Lower lobe of right lung (tissue), 2 donors: ENCODE measurements at regions not wholly inside any gene's neighbourhood (a gene's known extent, or its start where the extent isn't known, plus 50 kb on each side); places are given as distances from the start of the nearest gene placed in this dataset.

Experiments
- ATAC-seq, 2 donors: fragments of 200-7000 bp; cut with Tn5 transposase; one replicate each; pipeline ENCODE4 v1.9.1; 2020 to 2022; ENCODE audit warnings: mild to moderate bottlenecking in 2 of 2, moderate library complexity in 2 of 2
- DNase-seq: peaks from one replicate; pipeline ENCODE4 v3.0.0-alpha.2; 2020
- H3K27ac ChIP-seq: fragments of 200-600 bp; one replicate; pipeline ENCODE4 v1.8.0; 2022
- H3K27me3 ChIP-seq: fragments of 200-600 bp; one replicate; pipeline ENCODE4 v1.8.0; 2022; ENCODE audit warnings: low read depth
- H3K36me3 ChIP-seq: fragments of 200-600 bp; one replicate; pipeline ENCODE4 v1.8.0; 2022; ENCODE audit warnings: mild to moderate bottlenecking
- H3K4me1 ChIP-seq: fragments of 200-600 bp; one replicate; pipeline ENCODE4 v1.8.0; 2022
- H3K4me3 ChIP-seq: fragments of 200-600 bp; one replicate; pipeline ENCODE4 v1.8.0; 2022; ENCODE audit warnings: mild to moderate bottlenecking
- H3K9me3 ChIP-seq: fragments of 200-600 bp; one replicate; pipeline ENCODE4 v1.8.0; 2022
- intact Hi-C: fragments of 100-400 bp; cut with DNase I; formaldehyde crosslinking; loops from one replicate; pipeline ENCODE4 v1.11.0; 2022
- TF ChIP-seq, protein P1 (sequence below): fragments of 200-600 bp; IDR thresholded peaks from one replicate; pipeline ENCODE4 v1.8.0; 2022; ENCODE audit warnings: antibody characterized with exemption, mild to moderate bottlenecking
- donor health status: DM: no; HTN: yes; CAD: no; lungs with severe emphysema.

DNA sequence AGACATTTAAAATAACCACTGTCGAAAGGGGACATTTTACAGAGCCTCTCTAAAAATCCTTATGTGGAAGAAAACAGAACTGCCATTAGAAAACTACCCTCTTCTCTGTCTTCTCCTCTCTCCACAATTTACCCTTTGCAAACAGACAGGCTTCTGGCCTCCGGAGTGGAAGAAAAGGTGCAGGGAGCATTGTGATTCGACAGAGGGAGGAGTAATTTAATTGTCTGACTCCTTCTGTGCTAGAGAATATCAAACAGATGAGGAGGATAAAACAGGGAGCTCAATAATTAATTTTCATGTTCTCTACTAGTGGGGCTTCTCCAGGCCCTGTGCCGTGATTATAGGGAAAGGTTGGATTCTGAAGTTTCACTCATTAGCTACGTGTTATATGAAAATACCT, 615.5 kb upstream of the MKI67 start:
- Histone ChIP-seq H3K36me3 (no peaks in the 10 kb centered on the region), H3K27me3 (peaks cover 24% of the 10 kb centered on the region), H3K9me3 (no peaks in the 10 kb centered on the region), H3K27ac (no peak overlapping the region), H3K4me3 (no peak overlapping the region), H3K4me1 (no peaks in the 10 kb centered on the region)
- TF ChIP-seq, protein P1, sequence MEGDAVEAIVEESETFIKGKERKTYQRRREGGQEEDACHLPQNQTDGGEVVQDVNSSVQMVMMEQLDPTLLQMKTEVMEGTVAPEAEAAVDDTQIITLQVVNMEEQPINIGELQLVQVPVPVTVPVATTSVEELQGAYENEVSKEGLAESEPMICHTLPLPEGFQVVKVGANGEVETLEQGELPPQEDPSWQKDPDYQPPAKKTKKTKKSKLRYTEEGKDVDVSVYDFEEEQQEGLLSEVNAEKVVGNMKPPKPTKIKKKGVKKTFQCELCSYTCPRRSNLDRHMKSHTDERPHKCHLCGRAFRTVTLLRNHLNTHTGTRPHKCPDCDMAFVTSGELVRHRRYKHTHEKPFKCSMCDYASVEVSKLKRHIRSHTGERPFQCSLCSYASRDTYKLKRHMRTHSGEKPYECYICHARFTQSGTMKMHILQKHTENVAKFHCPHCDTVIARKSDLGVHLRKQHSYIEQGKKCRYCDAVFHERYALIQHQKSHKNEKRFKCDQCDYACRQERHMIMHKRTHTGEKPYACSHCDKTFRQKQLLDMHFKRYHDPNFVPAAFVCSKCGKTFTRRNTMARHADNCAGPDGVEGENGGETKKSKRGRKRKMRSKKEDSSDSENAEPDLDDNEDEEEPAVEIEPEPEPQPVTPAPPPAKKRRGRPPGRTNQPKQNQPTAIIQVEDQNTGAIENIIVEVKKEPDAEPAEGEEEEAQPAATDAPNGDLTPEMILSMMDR: no peak
- DNase-seq (no peak), ATAC-seq (no peak)
- intact Hi-C loops: no loop called here

DNA sequence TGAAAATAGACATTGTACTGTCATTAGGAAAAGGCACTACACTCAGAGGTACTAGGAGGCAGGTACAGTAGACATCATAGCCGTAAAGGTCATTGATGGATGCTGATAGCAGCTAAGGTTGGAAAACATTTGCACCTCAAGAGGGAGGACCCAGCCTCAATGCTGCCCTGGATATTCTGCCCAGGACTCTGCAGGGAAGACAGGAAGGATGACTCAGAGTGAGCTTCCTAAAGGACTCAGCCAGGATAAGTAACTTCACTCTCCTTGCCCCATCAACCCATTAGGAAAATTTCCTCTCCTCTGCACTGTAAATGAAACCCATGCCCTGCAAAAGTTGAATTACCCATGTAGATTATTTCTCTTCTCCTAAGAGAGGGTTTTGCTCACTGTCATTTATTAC, 617.9 kb upstream of the MKI67 start:
- TF ChIP-seq, protein P1: no peak
- no peak for ATAC-seq
- no peak overlapping the region for H3K27ac ChIP-seq
- no peaks in the 10 kb centered on the region for H3K9me3 ChIP-seq
- peaks cover 21% of the 10 kb centered on the region for H3K27me3 ChIP-seq
- intact Hi-C loops: no loop called here
- H3K4me1 ChIP-seq: no peaks in the 10 kb centered on the region
- no peak overlapping the region for H3K4me3 ChIP-seq
- no peak for DNase-seq
- H3K36me3 ChIP-seq: no peaks in the 10 kb centered on the region

DNA sequence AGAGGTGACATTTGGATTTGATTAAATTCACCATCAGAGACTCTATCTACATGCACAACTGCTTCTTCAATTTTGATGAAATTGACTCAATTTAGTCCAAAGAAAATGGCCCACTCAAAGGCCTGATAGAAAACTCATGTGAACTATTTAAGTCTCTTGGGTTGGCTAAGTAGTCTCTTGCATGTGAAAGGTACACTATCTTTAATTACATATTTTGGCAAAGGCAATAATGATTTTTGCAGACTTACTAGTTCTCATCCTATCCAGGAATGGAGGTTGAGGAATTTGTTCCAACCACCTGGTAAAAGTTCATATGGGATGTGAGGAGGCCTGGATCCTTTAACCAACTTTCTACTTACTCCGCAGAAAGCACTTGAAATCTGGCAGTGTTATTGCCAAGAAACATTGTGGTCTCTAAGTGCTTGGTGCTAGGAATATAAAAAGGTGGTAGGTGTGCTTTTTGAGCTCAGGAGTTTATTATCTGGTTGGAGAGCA, 618.6 kb upstream of the MKI67 start:
- no peak for DNase-seq
- H3K9me3 ChIP-seq: no peaks in the 10 kb centered on the region
- H3K4me1 ChIP-seq: no peaks in the 10 kb centered on the region
- no peaks in the 10 kb centered on the region for H3K36me3 ChIP-seq
- H3K4me3 ChIP-seq: no peak overlapping the region
- ATAC-seq: no peak
- TF ChIP-seq, protein P1: no peak
- peaks cover 14% of the 10 kb centered on the region for H3K27me3 ChIP-seq
- no peak overlapping the region for H3K27ac ChIP-seq
- intact Hi-C loops: no loop called here

DNA sequence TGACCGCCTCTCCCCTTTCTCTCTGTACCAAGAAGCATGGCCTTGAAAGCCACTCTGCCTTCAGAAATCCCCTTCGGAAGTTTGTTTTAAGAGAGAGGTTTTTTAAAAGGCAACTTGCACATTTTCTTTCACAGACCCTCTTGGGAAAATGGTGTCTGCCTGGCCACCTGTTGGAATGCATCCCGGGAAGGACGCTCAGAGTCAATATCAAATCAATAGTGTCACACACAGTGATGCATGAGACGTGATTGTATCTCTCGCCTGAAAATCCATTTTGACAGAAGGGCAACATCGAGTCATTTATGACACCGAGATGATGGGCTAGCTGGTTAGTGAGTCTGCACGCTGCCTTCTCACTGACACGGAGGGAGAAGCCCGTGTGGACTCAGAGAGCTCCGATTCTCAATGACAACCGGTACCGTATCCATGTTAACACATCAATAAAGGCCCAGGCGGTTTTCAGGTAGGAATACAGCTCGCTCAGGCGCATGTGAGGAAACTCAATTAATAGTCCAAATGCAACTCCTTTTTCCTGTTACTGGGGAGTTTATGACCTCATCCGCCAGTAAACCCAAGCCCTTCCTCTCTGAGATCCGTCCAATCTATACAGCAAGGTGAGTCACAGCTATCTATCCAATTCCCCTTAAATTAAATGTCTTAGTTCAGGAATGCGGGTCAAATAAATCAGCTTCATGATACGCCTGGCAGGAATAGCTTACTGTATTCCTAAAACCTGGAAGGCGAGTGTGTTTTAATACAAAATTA, 621.5 kb upstream of the MKI67 start:
- Histone ChIP-seq H3K4me3 (no peak overlapping the region), H3K36me3 (no peaks in the 10 kb centered on the region), H3K27ac (no peak overlapping the region), H3K9me3 (no peaks in the 10 kb centered on the region), H3K27me3 (peaks cover under 1% of the 10 kb centered on the region), H3K4me1 (no peaks in the 10 kb centered on the region)
- ATAC-seq (no peak), DNase-seq (no peak)
- intact Hi-C loops: no loop called here
- TF ChIP-seq, protein P1: no peak

DNA sequence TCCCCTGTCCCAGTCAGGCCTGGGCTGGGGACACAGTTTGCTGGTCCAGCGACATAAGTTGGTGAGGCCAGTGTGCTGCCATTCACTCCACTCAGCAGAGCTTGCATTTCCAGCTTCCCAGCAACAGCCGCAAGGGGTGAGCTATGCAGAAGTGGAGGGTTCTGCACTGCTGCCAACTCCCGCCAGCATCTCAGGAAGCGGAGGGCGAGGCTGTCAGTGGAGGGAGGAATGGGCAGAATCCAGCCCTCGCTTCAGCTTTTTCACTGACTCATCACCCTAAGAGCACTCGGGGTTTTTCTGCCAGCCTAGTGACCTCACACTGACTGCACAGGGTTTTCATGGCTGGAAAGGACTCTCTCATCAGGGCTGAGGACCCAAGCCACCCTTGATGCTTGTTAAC, 625.1 kb upstream of the MKI67 start:
- H3K4me3 ChIP-seq: no peak overlapping the region
- ATAC-seq (peak; percentile 74 to 77), DNase-seq (no peak)
- TF ChIP-seq, protein P1: no peak
- no peak overlapping the region for H3K27ac ChIP-seq
- peaks cover 5% of the 10 kb centered on the region for H3K27me3 ChIP-seq
- H3K9me3 ChIP-seq: no peaks in the 10 kb centered on the region
- H3K4me1 ChIP-seq: no peaks in the 10 kb centered on the region
- intact Hi-C loops: no loop called here
- H3K36me3 ChIP-seq: no peaks in the 10 kb centered on the region
